HCT116 (cell line): ENCODE measurements at regions not wholly inside any gene's neighbourhood (a gene's known extent, or its start where the extent isn't known, plus 50 kb on each side); places are given as distances from the start of the nearest gene placed in this dataset.

Experiments
- ATAC-seq: fragments of 200-7000 bp; cut with Tn5 transposase; 2 replicates; pipeline ENCODE4 v1.9.1; 2020; ENCODE audit warnings: mild to moderate bottlenecking, moderate library complexity
- BruUV-seq: library from RNA; stranded (reverse); fragments of 400-500 nt; replicated peaks from 2 replicates; lab custom pipeline; 2021; lab: Mats Ljungman, UMichigan
- CTCF ChIA-PET: fragments of 300-600 bp; sonication (Branson Sonifier 250); formaldehyde crosslinking; loops from one replicate; lab custom pipeline; 2021; ENCODE audit warnings: antibody characterized with exemption; lab: Charles Lee
- POLR2A ChIA-PET: fragments of 300-600, 350-600 bp; sonication (Branson Sonifier 250); formaldehyde crosslinking; loops from one replicate; lab custom pipeline; 2021; ENCODE audit warnings: antibody characterized with exemption; lab: Charles Lee
- RAD21 ChIA-PET, 2 experiments: fragments of 300-600 bp; sonication (Branson Sonifier 250); formaldehyde crosslinking; loops; one replicate each; lab custom pipeline; 2023; ENCODE audit warnings: low total read pairs in 2 of 2; ENCODE audit not compliant: uncharacterized antibody in 2 of 2, unreplicated experiment in 2 of 2, low non-redundant PET in 1 of 2; lab: Charles Lee
- DNase-seq: peaks from one replicate; pipeline ENCODE4 v3.0.0-alpha.2; 2010; ENCODE audit warnings: low read depth, low spot score
- H2AFZ ChIP-seq: fragments of 200-600 bp; shearing (Covaris generic), sonication (generic); 2 replicates; pipeline ENCODE4 v1.6.1; 2017; ENCODE audit warnings: low read depth, mixed run types, mixed read lengths, antibody characterized with exemption, low read length; ENCODE audit not compliant: poor library complexity, severe bottlenecking
- H3K27ac ChIP-seq: 2 replicates; pipeline ENCODE4 v1.5.1; 2012; ENCODE audit warnings: low read depth, low read length
- H3K27me3 ChIP-seq: fragments of 200-600 bp; sonication (generic); 2 replicates; pipeline ENCODE4 v1.6.1; 2016; ENCODE audit warnings: mixed run types, low read length, mixed read lengths; ENCODE audit not compliant: insufficient read depth
- H3K36me3 ChIP-seq, 2 experiments: fragments of 200-500 bp in 1 of 2; fragments of 200-600 bp in 1 of 2; sonication (Bioruptor generic) in 1 of 2; sonication (generic) in 1 of 2; 2 replicates each; pipeline versions ENCODE4 v1.5.1 to v1.6.1; 2014 to 2016; ENCODE audit warnings: low read length in 2 of 2, inconsistent platforms in 1 of 2, mixed read lengths in 1 of 2, mixed run types in 1 of 2; ENCODE audit not compliant: insufficient read depth in 2 of 2, control insufficient read depth in 1 of 2
- H3K4me1 ChIP-seq, 2 experiments: fragments of 200-600 bp in 1 of 2; sonication (generic) in 1 of 2; 2 replicates each; pipeline versions ENCODE4 v1.5.1 to v1.6.1; 2012 to 2017; ENCODE audit warnings: low read length in 2 of 2, inconsistent platforms in 1 of 2, mild to moderate bottlenecking in 1 of 2, mixed read lengths in 1 of 2, mixed run types in 1 of 2, moderate library complexity in 1 of 2; ENCODE audit not compliant: insufficient read depth in 2 of 2, control insufficient read depth in 1 of 2
- H3K4me2 ChIP-seq: fragments of 200-600 bp; sonication (generic); 2 replicates; pipeline ENCODE4 v1.6.1; 2017; ENCODE audit warnings: mixed run types, low read length, mixed read lengths
- H3K4me3 ChIP-seq, 2 experiments: fragments of 200-600 bp in 1 of 2; sonication (generic) in 1 of 2; replicated peaks in 1 of 2; 2 replicates each; pipeline ENCODE4 v1.5.1; 2011 to 2016; ENCODE audit warnings: low read length in 2 of 2, control low read depth in 1 of 2, low read depth in 1 of 2, mild to moderate bottlenecking in 1 of 2, mixed read lengths in 1 of 2, mixed run types in 1 of 2
- H3K79me2 ChIP-seq: fragments of 200-600 bp; sonication (generic); 2 replicates; pipeline ENCODE4 v1.6.1; 2017; ENCODE audit warnings: mild to moderate bottlenecking, mixed run types, low read length, moderate library complexity, mixed read lengths; ENCODE audit not compliant: insufficient read depth
- H3K9ac ChIP-seq: fragments of 200-600 bp; sonication (generic); 2 replicates; pipeline ENCODE4 v1.6.1; 2016; ENCODE audit warnings: low read length, mixed read lengths
- H3K9me2 ChIP-seq: fragments of 200-600 bp; sonication (generic), shearing (Covaris generic); 2 replicates; pipeline ENCODE4 v1.6.1; 2017; ENCODE audit warnings: mixed run types, mild to moderate bottlenecking, moderate library complexity; ENCODE audit not compliant: insufficient read depth
- H3K9me3 ChIP-seq, 2 experiments: fragments of 200-500 bp in 1 of 2; fragments of 200-600 bp in 1 of 2; sonication (Bioruptor generic) in 1 of 2; sonication (generic) in 1 of 2; 2 replicates each; pipeline ENCODE4 v1.6.1; 2014 to 2017; ENCODE audit warnings: low read length in 2 of 2, mixed read lengths in 2 of 2, inconsistent platforms in 1 of 2, low read depth in 1 of 2, mild to moderate bottlenecking in 1 of 2, mixed run types in 1 of 2, moderate library complexity in 1 of 2; ENCODE audit not compliant: control insufficient read depth in 1 of 2, insufficient read depth in 1 of 2
- H4K20me1 ChIP-seq: fragments of 200-600 bp; sonication (generic), shearing (Covaris generic); 2 replicates; pipeline ENCODE4 v1.6.1; 2017; ENCODE audit warnings: mixed run types, mild to moderate bottlenecking, moderate library complexity; ENCODE audit not compliant: insufficient read depth
- CBX3 ChIP-seq: IDR thresholded peaks from 2 replicates; pipeline ENCODE4 v1.6.1; 2012; ENCODE audit warnings: low read depth
- EGR1 ChIP-seq: IDR thresholded peaks from 2 replicates; pipeline ENCODE4 v1.6.1; 2012; ENCODE audit warnings: low read depth
- ELF1 ChIP-seq: IDR thresholded peaks from 2 replicates; pipeline ENCODE4 v1.6.1; 2012; ENCODE audit warnings: low read depth, borderline replicate concordance
- EZH2 ChIP-seq: fragments of 200-600 bp; sonication (generic); IDR thresholded peaks from 2 replicates; pipeline ENCODE4 v1.6.1; 2017; ENCODE audit warnings: antibody characterized with exemption, mixed run types
- EZH2phosphoT487 ChIP-seq: fragments of 200-600 bp; IDR thresholded peaks from 2 replicates; pipeline ENCODE4 v1.6.1; 2018; ENCODE audit warnings: antibody characterized with exemption, borderline replicate concordance
- FOSL1 ChIP-seq: IDR thresholded peaks from 2 replicates; pipeline ENCODE4 v1.6.1; 2012; ENCODE audit warnings: low read depth
- JUND ChIP-seq: IDR thresholded peaks from 2 replicates; pipeline ENCODE4 v1.6.1; 2012
- MAX ChIP-seq: IDR thresholded peaks from 2 replicates; pipeline ENCODE4 v1.6.1; 2012
- POLR2AphosphoS5 ChIP-seq: IDR thresholded peaks from 2 replicates; pipeline ENCODE4 v1.6.1; 2011; ENCODE audit warnings: mild to moderate bottlenecking, low read depth, low read length, moderate library complexity
- RAD21 ChIP-seq: IDR thresholded peaks from 2 replicates; pipeline ENCODE4 v1.6.1; 2012; ENCODE audit warnings: low read depth, mild to moderate bottlenecking
- REST ChIP-seq: IDR thresholded peaks from 2 replicates; pipeline ENCODE4 v1.6.1; 2012; ENCODE audit warnings: low read depth
- SIN3A ChIP-seq: IDR thresholded peaks from 2 replicates; pipeline ENCODE4 v1.6.1; 2012; ENCODE audit warnings: low read depth
- SP1 ChIP-seq: IDR thresholded peaks from 2 replicates; pipeline ENCODE4 v1.6.1; 2012; ENCODE audit warnings: low read depth
- SRF ChIP-seq: IDR thresholded peaks from 2 replicates; pipeline ENCODE4 v1.6.1; 2012; ENCODE audit warnings: low read depth
- TCF7L2 ChIP-seq: IDR thresholded peaks from 2 replicates; pipeline ENCODE4 v1.7.0; 2011; ENCODE audit warnings: borderline replicate concordance, inconsistent platforms; ENCODE audit not compliant: insufficient read depth, insufficient read length; ENCODE audit errors: extremely low read depth
- YY1 ChIP-seq: IDR thresholded peaks from 2 replicates; pipeline ENCODE4 v1.6.1; 2011; ENCODE audit warnings: low read length, low read depth, moderate library complexity, mild to moderate bottlenecking; ENCODE audit not compliant: insufficient replicate concordance; ENCODE audit errors: extremely low read depth
- ZNF274 ChIP-seq: fragments of 200-500 bp; sonication (Bioruptor generic); IDR thresholded peaks from 2 replicates; pipeline ENCODE4 v1.6.1; 2014; ENCODE audit warnings: mild to moderate bottlenecking, low read depth, low read length, inconsistent platforms
- intact Hi-C: fragments of 100-400 bp; cut with micrococcal nuclease; formaldehyde crosslinking; loops from 2 replicates; pipeline ENCODE4 v1.10.0; 2022
- TF ChIP-seq, protein P1 (sequence below): IDR thresholded peaks from 2 replicates; pipeline ENCODE4 v1.6.1; 2012

DNA sequence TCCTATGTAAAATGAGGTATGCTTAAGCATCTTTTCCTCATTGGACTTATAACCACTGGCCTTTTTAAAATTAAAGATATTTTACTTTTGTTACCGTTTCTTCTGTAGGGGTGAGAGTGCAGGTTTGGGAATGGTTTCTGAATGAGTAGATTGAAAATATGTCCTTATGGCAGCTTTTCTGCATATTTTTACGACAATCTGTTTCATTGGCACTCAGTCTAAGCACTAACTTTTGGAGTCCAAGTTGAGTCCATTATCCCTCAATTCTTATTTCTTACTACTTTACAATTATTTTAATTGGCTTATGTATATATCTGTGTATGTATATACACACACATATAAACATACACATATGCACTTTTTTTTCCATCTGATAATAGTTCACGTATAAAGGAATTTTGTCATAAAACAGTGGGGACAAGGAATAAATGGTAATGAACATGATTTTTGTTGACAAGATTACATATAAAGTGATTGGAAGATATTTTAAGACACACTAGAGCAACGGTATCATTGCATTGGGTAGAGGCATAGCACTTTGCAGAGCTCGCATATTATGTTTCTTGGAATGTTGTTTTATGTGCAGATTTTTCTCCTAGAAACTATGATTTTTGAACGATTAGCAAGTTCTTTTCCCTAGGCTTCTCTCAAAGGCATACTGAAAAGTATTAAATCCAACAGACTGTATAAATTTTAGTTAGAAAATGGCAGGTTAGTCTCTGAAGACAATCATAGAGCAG is 133.0 kb downstream of the FAT4 start:
- Histone ChIP-seq H4K20me1 (no peaks in the 10 kb centered on the region), H3K27me3 (no peaks in the 10 kb centered on the region), H3K9me2 (no peaks in the 10 kb centered on the region), H3K4me2 (no peak overlapping the region), H3K79me2 (no peaks in the 10 kb centered on the region), H2AFZ (no peak overlapping the region), H3K9ac (no peak overlapping the region), H3K4me3 (no peak overlapping the region), H3K4me1 (no peaks in the 10 kb centered on the region), H3K27ac (no peak overlapping the region)
- ChIA-PET POLR2A (no interaction called here), RAD21 (no interaction called here), CTCF (no interaction called here)
- BruUV-seq = no TSS peak
- DNase-seq = no peak
- intact Hi-C loops = no loop called here
- TF ChIP-seq EZH2phosphoT487 (no peak), POLR2AphosphoS5 (no peak), EZH2 (no peak), JUND (no peak), CBX3 (no peak), RAD21 (no peak), ZNF274 (no peak), TCF7L2 (no peak), MAX (no peak), SP1 (no peak), FOSL1 (no peak), EGR1 (no peak), SIN3A (no peak), ELF1 (no peak), SRF (no peak), REST (no peak), YY1 (no peak)
- TF ChIP-seq, protein P1, sequence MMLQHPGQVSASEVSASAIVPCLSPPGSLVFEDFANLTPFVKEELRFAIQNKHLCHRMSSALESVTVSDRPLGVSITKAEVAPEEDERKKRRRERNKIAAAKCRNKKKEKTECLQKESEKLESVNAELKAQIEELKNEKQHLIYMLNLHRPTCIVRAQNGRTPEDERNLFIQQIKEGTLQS = no peak
- TF ChIP-seq, all 23 proteins: peak for 0
- Histone ChIP-seq H3K36me3 (no peaks in the 10 kb centered on the region), H3K9me3 (no peaks in the 10 kb centered on the region)
- ATAC-seq = no peak
